ENCODE measurements at regions not wholly inside any gene's neighbourhood (a gene's known extent, or its start where the extent isn't known, plus 50 kb on each side); places are given as distances from the start of the nearest gene placed in this dataset.

DNA sequence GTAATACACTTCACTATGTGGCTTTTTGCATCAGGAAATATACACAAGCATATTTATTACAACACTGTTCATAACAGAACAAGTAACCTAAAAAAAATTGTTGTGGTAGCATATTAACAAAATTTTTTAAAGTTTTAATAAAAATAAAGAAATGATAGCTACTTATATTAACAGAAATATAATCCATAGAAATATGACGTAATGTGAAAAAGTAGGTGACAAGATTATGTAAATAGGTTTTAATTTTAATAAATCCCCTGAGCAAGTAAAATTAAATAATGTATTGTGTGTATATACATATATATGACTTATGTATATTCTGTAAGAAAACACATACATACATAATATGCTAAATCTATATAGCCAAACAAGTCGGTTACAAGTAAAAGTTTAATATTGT is 359.9 kb downstream of the SEC16B start:
- Histone ChIP-seq H3K4me3 (IDR thresholded peaks at IDR 0.05; ENCODE audit: insufficient read depth, low read depth, low read length) (no peak overlapping the region), H3K9ac (no peak overlapping the region), H3K4me1 (ENCODE audit: low read depth, poor library complexity, severe bottlenecking) (no peaks in the 10 kb centered on the region), H3K4me2 (no peak overlapping the region), H4K20me1 (ENCODE audit: insufficient read depth) (no peaks in the 10 kb centered on the region), H3K27me3 (ENCODE audit: insufficient read depth, low read depth) (no peaks in the 10 kb centered on the region), H3K27ac (no peak overlapping the region), H3K36me3 (ENCODE audit: insufficient read depth) (no peaks in the 10 kb centered on the region), H3K79me2 (ENCODE audit: insufficient read depth, low read depth) (no peaks in the 10 kb centered on the region), H2AFZ (ENCODE audit: low read depth) (no peak overlapping the region)
- TF ChIP-seq, protein P1, sequence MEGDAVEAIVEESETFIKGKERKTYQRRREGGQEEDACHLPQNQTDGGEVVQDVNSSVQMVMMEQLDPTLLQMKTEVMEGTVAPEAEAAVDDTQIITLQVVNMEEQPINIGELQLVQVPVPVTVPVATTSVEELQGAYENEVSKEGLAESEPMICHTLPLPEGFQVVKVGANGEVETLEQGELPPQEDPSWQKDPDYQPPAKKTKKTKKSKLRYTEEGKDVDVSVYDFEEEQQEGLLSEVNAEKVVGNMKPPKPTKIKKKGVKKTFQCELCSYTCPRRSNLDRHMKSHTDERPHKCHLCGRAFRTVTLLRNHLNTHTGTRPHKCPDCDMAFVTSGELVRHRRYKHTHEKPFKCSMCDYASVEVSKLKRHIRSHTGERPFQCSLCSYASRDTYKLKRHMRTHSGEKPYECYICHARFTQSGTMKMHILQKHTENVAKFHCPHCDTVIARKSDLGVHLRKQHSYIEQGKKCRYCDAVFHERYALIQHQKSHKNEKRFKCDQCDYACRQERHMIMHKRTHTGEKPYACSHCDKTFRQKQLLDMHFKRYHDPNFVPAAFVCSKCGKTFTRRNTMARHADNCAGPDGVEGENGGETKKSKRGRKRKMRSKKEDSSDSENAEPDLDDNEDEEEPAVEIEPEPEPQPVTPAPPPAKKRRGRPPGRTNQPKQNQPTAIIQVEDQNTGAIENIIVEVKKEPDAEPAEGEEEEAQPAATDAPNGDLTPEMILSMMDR (conservative IDR thresholded peaks at IDR 0.05; ENCODE audit: low read depth, low read length): no peak

DNA sequence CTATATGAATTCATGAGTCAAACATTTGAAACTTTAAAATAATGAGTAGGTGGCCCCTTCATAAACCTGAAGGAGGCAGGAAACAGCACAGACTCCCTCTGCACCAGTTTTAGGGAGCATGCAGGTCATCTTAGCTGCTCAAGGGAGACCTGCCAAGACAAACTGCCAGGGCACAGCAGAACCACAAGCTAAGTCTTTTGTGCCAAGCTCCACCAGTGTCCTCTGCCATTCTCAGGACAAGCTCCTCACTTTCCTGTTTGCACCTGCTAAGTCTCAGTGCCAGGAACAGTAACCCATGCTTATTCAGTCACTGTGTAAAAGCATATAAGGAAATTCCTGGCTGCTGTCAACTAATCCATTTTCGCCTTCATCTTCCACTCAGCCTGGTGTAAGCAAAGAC is 368.9 kb downstream of the SEC16B start:
- Histone ChIP-seq H3K4me1 (ENCODE audit: low read depth, poor library complexity, severe bottlenecking) (no peaks in the 10 kb centered on the region), H3K27ac (no peak overlapping the region), H2AFZ (ENCODE audit: low read depth) (no peak overlapping the region), H3K4me2 (no peak overlapping the region), H3K4me3 (IDR thresholded peaks at IDR 0.05; ENCODE audit: insufficient read depth, low read depth, low read length) (no peak overlapping the region), H3K36me3 (ENCODE audit: insufficient read depth) (no peaks in the 10 kb centered on the region), H3K27me3 (ENCODE audit: insufficient read depth, low read depth) (no peaks in the 10 kb centered on the region), H3K9ac (no peak overlapping the region), H4K20me1 (ENCODE audit: insufficient read depth) (no peaks in the 10 kb centered on the region), H3K79me2 (ENCODE audit: insufficient read depth, low read depth) (no peaks in the 10 kb centered on the region)
- TF ChIP-seq, protein P1 (conservative IDR thresholded peaks at IDR 0.05; ENCODE audit: low read depth, low read length): no peak

DNA sequence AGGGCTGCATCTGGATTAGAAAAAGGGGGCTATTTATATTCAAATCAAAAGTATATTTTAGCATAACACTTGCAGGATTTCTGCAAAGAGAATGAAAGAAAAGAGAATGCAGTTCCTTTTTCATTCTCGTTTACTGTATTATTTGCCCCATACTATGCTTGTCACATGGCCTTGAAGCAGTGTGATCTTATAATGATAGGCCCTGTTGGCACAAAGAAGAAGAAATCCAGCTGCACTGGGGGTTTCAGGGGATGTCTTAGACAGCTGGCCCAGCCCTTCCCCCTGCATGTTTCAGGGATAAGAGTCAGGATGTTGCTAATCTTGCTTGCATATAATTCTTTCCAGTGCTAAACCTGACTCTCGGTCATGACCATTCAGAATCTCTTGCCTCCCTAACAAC is 369.5 kb downstream of the SEC16B start:
- H3K4me2 ChIP-seq: no peak overlapping the region
- TF ChIP-seq, protein P1 (conservative IDR thresholded peaks at IDR 0.05; ENCODE audit: low read depth, low read length): no peak
- no peaks in the 10 kb centered on the region for H3K36me3 ChIP-seq (ENCODE audit: insufficient read depth)
- H3K27me3 ChIP-seq (ENCODE audit: insufficient read depth, low read depth): no peaks in the 10 kb centered on the region
- no peak overlapping the region for H2AFZ ChIP-seq (ENCODE audit: low read depth)
- no peak overlapping the region for H3K4me3 ChIP-seq (IDR thresholded peaks at IDR 0.05; ENCODE audit: insufficient read depth, low read depth, low read length)
- no peaks in the 10 kb centered on the region for H3K79me2 ChIP-seq (ENCODE audit: insufficient read depth, low read depth)
- no peaks in the 10 kb centered on the region for H4K20me1 ChIP-seq (ENCODE audit: insufficient read depth)
- no peak overlapping the region for H3K9ac ChIP-seq
- no peak overlapping the region for H3K27ac ChIP-seq
- H3K4me1 ChIP-seq (ENCODE audit: low read depth, poor library complexity, severe bottlenecking): no peaks in the 10 kb centered on the region

DNA sequence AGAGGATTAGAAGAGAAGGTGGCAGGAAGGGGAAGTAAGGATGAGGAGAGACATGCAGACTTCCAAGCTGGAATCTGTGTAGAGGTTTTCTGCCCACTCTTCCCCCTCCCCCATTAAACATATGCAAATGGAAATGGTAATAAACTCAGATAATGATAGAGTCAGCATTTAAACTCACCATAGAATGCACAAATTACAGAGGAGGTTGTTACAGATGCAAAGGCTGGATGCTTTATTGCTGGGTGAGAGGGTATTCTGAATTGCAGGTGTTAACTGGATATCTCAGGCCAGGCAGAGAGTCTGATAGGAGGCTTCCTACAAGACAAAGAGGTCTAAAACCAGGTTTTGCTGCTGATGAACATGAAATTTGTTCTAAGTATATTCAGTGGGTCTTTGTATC is 372.5 kb downstream of the SEC16B start:
- H3K79me2 ChIP-seq (ENCODE audit: insufficient read depth, low read depth): no peaks in the 10 kb centered on the region
- H2AFZ ChIP-seq (ENCODE audit: low read depth): no peak overlapping the region
- TF ChIP-seq, protein P1 (conservative IDR thresholded peaks at IDR 0.05; ENCODE audit: low read depth, low read length): no peak
- no peaks in the 10 kb centered on the region for H3K36me3 ChIP-seq (ENCODE audit: insufficient read depth)
- H3K4me2 ChIP-seq: no peak overlapping the region
- no peaks in the 10 kb centered on the region for H3K4me1 ChIP-seq (ENCODE audit: low read depth, poor library complexity, severe bottlenecking)
- no peak overlapping the region for H3K9ac ChIP-seq
- no peak overlapping the region for H3K4me3 ChIP-seq (IDR thresholded peaks at IDR 0.05; ENCODE audit: insufficient read depth, low read depth, low read length)
- no peaks in the 10 kb centered on the region for H4K20me1 ChIP-seq (ENCODE audit: insufficient read depth)
- H3K27ac ChIP-seq: no peak overlapping the region
- H3K27me3 ChIP-seq (ENCODE audit: insufficient read depth, low read depth): no peaks in the 10 kb centered on the region

DNA sequence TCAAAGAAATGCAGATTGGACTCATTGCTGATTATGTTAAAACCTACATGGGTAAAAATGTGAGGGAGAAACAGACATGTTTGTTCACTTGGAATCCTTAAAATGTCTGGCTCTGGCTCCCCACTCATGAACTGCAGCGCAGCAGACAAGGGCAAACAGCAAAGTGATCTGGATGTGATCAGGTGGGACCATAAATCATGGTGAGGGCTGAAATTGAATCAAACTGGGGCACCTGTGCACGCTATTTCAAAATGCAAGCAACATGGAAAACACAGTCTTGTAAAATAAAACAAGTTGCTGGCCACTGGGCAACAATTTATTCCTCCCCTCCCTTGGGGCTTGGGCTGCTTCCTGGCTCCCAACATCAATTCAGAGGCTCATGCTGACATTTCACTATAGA is 373.4 kb downstream of the SEC16B start:
- Histone ChIP-seq H3K79me2 (ENCODE audit: insufficient read depth, low read depth) (no peaks in the 10 kb centered on the region), H3K4me1 (ENCODE audit: low read depth, poor library complexity, severe bottlenecking) (no peaks in the 10 kb centered on the region), H3K36me3 (ENCODE audit: insufficient read depth) (no peaks in the 10 kb centered on the region), H3K27ac (no peak overlapping the region), H4K20me1 (ENCODE audit: insufficient read depth) (no peaks in the 10 kb centered on the region), H3K9ac (no peak overlapping the region), H3K4me3 (IDR thresholded peaks at IDR 0.05; ENCODE audit: insufficient read depth, low read depth, low read length) (no peak overlapping the region), H3K27me3 (ENCODE audit: insufficient read depth, low read depth) (no peaks in the 10 kb centered on the region), H2AFZ (ENCODE audit: low read depth) (no peak overlapping the region), H3K4me2 (no peak overlapping the region)
- TF ChIP-seq, protein P1 (conservative IDR thresholded peaks at IDR 0.05; ENCODE audit: low read depth, low read length): no peak
